ENCODE measurements at regions not wholly inside any gene's neighbourhood (a gene's known extent, or its start where the extent isn't known, plus 50 kb on each side); places are given as distances from the start of the nearest gene placed in this dataset.

GRCh38 chr16:5653041-5653440 is 555.4 kb upstream of the EEF2KMT start:
- TF ChIP-seq, protein P1, sequence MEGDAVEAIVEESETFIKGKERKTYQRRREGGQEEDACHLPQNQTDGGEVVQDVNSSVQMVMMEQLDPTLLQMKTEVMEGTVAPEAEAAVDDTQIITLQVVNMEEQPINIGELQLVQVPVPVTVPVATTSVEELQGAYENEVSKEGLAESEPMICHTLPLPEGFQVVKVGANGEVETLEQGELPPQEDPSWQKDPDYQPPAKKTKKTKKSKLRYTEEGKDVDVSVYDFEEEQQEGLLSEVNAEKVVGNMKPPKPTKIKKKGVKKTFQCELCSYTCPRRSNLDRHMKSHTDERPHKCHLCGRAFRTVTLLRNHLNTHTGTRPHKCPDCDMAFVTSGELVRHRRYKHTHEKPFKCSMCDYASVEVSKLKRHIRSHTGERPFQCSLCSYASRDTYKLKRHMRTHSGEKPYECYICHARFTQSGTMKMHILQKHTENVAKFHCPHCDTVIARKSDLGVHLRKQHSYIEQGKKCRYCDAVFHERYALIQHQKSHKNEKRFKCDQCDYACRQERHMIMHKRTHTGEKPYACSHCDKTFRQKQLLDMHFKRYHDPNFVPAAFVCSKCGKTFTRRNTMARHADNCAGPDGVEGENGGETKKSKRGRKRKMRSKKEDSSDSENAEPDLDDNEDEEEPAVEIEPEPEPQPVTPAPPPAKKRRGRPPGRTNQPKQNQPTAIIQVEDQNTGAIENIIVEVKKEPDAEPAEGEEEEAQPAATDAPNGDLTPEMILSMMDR (IDR thresholded peaks at IDR 0.05; ENCODE audit: borderline replicate concordance, extremely low read depth, insufficient read depth), result no peak
- H3K27ac ChIP-seq (ENCODE audit: low read depth in 2 of 2, low read length in 2 of 2), result no peak overlapping the region
- H3K9ac ChIP-seq (ENCODE audit: low read length in 3 of 3), result no peak overlapping the region
- no peak for FAIRE-seq
- H3K4me1 ChIP-seq (ENCODE audit: control insufficient read depth in 2 of 3, insufficient read depth in 2 of 3, low read depth in 1 of 3, low read length in 3 of 3), result no peaks in the 10 kb centered on the region
- no peak for DNase-seq
- H3K4me3 ChIP-seq (ENCODE audit: low read length in 3 of 3), result no peak overlapping the region
- no peaks in the 10 kb centered on the region for H3K9me3 ChIP-seq (ENCODE audit: control insufficient read depth in 2 of 3, insufficient read depth in 1 of 3, low read length in 3 of 3)
- no peaks in the 10 kb centered on the region for H3K27me3 ChIP-seq (ENCODE audit: control insufficient read depth, insufficient read depth, low read length)
- intact Hi-C loops (cut with DNase I), result no loop called here
- no peaks in the 10 kb centered on the region for H3K36me3 ChIP-seq (ENCODE audit: control insufficient read depth in 2 of 3, insufficient read depth in 3 of 3, low read length in 3 of 3)

DNA sequence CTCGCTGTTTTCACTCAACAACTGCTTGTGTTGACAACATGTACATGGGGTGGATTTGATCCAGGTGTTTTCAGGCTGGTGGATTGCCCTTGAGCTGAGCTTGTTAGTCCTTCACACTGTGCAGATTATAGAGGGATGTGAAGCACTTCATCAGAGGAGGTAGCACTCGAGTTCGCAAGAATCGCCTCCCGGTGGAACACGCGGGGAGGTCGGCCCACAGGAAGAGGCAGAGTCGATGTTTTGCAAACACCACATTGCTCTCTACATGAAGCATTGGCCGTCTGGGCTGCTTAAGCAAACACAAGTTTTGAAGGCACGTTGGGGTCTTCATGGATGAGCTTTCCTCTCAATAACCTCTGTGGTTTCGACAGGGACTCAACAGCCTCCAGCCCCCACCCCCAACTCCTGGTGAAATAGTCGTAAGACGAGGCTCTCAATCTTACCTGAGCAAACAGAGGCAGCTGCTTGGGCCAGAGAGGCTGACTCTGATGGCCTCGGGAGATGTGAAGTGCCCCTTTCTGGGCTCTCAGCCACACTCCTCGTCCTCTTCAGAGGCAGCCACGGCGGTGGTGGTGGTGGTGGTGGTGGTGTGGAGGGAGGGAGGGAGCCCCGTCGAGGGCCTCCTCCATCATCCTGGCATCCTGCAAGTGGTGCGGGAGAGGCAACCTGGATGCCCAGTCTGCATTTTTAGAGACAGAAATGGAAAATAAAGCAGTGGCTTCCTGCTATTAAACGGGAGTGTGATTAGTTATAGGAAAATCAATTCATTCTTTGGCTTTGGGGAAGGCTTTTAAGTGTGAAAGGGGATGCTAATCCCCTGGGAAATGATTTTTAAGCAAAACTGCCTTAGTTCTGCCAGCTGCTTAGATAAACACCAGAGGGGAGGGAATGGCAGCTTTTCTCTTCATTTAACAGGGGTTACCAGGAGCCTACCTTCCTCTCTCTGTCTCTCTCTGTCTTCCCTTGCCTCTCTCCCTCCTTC is 552.5 kb upstream of the EEF2KMT start:
- TF ChIP-seq, protein P1 (IDR thresholded peaks at IDR 0.05; ENCODE audit: borderline replicate concordance, extremely low read depth, insufficient read depth), result no peak
- H3K9ac ChIP-seq (ENCODE audit: low read length in 3 of 3), result no peak overlapping the region
- DNase-seq (no peak), FAIRE-seq (no peak)
- H3K27me3 ChIP-seq (ENCODE audit: control insufficient read depth, insufficient read depth, low read length), result no peaks in the 10 kb centered on the region
- intact Hi-C loops (cut with DNase I), result no loop called here
- no peaks in the 10 kb centered on the region for H3K4me1 ChIP-seq (ENCODE audit: control insufficient read depth in 2 of 3, insufficient read depth in 2 of 3, low read depth in 1 of 3, low read length in 3 of 3)
- H3K4me3 ChIP-seq (ENCODE audit: low read length in 3 of 3), result no peak overlapping the region
- no peak overlapping the region for H3K27ac ChIP-seq (ENCODE audit: low read depth in 2 of 2, low read length in 2 of 2)
- H3K36me3 ChIP-seq (ENCODE audit: control insufficient read depth in 2 of 3, insufficient read depth in 3 of 3, low read length in 3 of 3), result no peaks in the 10 kb centered on the region
- no peaks in the 10 kb centered on the region for H3K9me3 ChIP-seq (ENCODE audit: control insufficient read depth in 2 of 3, insufficient read depth in 1 of 3, low read length in 3 of 3)

DNA sequence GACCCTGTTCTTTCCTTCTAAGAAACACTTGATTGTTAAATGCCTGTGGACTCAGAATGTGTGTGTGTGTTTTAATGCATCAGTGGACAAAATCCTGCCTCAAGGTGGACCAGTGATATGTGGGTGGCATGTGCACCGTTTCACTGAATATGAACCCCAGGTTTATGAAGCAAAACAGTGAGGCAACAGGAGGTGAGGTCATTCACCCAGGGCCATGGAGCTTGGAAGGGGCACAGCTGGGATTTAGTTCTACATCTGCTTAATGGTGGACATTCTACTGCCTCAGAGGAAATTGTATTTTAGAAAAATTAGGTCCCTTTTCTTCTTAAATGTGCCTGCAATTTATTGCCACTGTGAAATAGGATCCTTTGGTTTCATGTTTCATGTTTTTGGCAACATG is 549.5 kb upstream of the EEF2KMT start:
- Histone ChIP-seq H3K9me3 (ENCODE audit: control insufficient read depth in 2 of 3, insufficient read depth in 1 of 3, low read length in 3 of 3) (no peaks in the 10 kb centered on the region), H3K4me3 (ENCODE audit: low read length in 3 of 3) (no peak overlapping the region), H3K27ac (ENCODE audit: low read depth in 2 of 2, low read length in 2 of 2) (no peak overlapping the region), H3K4me1 (ENCODE audit: control insufficient read depth in 2 of 3, insufficient read depth in 2 of 3, low read depth in 1 of 3, low read length in 3 of 3) (no peaks in the 10 kb centered on the region), H3K27me3 (ENCODE audit: control insufficient read depth, insufficient read depth, low read length) (no peaks in the 10 kb centered on the region), H3K9ac (ENCODE audit: low read length in 3 of 3) (no peak overlapping the region), H3K36me3 (ENCODE audit: control insufficient read depth in 2 of 3, insufficient read depth in 3 of 3, low read length in 3 of 3) (no peaks in the 10 kb centered on the region)
- TF ChIP-seq, protein P1 (IDR thresholded peaks at IDR 0.05; ENCODE audit: borderline replicate concordance, extremely low read depth, insufficient read depth), result no peak
- intact Hi-C loops (cut with DNase I), result no loop called here
- FAIRE-seq (no peak), DNase-seq (peak in 3 of 5 donors; percentile 55 to 69 (median 64))
